OCI-LY1 (cell line): ENCODE measurements at regions not wholly inside any gene's neighbourhood (a gene's known extent, or its start where the extent isn't known, plus 50 kb on each side); places are given as distances from the start of the nearest gene placed in this dataset.
A peak's percentile ranks its signal among the peaks of the same experiment; 100 is the strongest.

Experiments
- EZH2 ChIP-seq: fragments of 200-600 bp; sonication (generic), shearing (Covaris generic); IDR thresholded peaks from 2 replicates; pipeline ENCODE4 v1.8.0; 2017; ENCODE audit warnings: borderline replicate concordance, mixed run types, mild to moderate bottlenecking, antibody characterized with exemption, low read length, moderate library complexity, mixed read lengths
- TF ChIP-seq, protein P1 (sequence below): fragments of 200-600 bp; sonication (generic), shearing (Covaris generic); IDR thresholded peaks from 2 replicates; pipeline ENCODE4 v1.5.1; 2017; ENCODE audit warnings: mild to moderate bottlenecking, antibody characterized with exemption, low read length, moderate library complexity, mixed read lengths

DNA sequence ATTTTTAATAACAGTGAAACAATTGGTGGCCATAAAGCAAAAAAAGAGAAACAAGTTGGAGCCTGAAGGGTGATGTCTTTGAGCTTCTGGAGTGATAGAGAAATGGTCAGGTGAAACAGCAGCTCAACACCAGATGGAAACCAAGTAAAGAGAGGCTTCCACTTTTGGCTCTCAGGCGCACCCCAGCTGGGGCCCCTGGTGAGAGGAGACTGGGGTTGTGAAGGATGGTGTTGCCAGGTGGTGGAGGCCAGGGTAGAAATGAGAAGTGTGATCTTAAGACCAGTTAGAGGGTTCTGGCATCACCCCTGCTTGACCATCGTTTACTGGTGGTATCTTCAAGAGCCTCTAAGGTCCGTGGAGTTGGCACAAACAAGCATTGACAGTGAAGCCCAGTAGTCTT is 126.0 kb upstream of the AKIRIN2 start:
- TF ChIP-seq, protein P1, sequence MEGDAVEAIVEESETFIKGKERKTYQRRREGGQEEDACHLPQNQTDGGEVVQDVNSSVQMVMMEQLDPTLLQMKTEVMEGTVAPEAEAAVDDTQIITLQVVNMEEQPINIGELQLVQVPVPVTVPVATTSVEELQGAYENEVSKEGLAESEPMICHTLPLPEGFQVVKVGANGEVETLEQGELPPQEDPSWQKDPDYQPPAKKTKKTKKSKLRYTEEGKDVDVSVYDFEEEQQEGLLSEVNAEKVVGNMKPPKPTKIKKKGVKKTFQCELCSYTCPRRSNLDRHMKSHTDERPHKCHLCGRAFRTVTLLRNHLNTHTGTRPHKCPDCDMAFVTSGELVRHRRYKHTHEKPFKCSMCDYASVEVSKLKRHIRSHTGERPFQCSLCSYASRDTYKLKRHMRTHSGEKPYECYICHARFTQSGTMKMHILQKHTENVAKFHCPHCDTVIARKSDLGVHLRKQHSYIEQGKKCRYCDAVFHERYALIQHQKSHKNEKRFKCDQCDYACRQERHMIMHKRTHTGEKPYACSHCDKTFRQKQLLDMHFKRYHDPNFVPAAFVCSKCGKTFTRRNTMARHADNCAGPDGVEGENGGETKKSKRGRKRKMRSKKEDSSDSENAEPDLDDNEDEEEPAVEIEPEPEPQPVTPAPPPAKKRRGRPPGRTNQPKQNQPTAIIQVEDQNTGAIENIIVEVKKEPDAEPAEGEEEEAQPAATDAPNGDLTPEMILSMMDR: peak; percentile 10; the same call in 1 of the 2 replicates
- TF ChIP-seq EZH2: no peak
